Ureter (tissue), 1 donor: ENCODE measurements at regions not wholly inside any gene's neighbourhood (a gene's known extent, or its start where the extent isn't known, plus 50 kb on each side); places are given as distances from the start of the nearest gene placed in this dataset.

Experiments
- DNase-seq: peaks from one replicate; pipeline ENCODE4 v3.0.0-alpha.2; 2020; ENCODE audit warnings: low spot score
- donor health status: DM: yes; HTN: yes; CAD: no.

GRCh38 chr2:8044046-8044594 lies 637.7 kb upstream of the ID2 start:
- no peak for DNase-seq

- no peak for DNase-seq
Measured at GRCh38 chr2:8045081-8045614, 636.7 kb upstream of the ID2 start.

GRCh38 chr2:8046849-8047248 lies 635.0 kb upstream of the ID2 start:
- no peak for DNase-seq

GRCh38 chr2:8049176-8049575 lies 632.7 kb upstream of the ID2 start:
- DNase-seq: no peak

GRCh38 chr2:8049851-8050571 lies 631.8 kb upstream of the ID2 start:
- no peak for DNase-seq

- no peak for DNase-seq
Measured at GRCh38 chr2:8053216-8053615, 628.6 kb upstream of the ID2 start.

GRCh38 chr2:8054070-8054469 lies 627.8 kb upstream of the ID2 start:
- DNase-seq: no peak

GRCh38 chr2:8058652-8059051 lies 623.2 kb upstream of the ID2 start:
- DNase-seq: no peak

- DNase-seq: no peak
Measured at GRCh38 chr2:8059255-8059654, 622.6 kb upstream of the ID2 start.

- DNase-seq: no peak
Measured at GRCh38 chr2:8059794-8060193, 622.1 kb upstream of the ID2 start.

- no peak for DNase-seq
Measured at GRCh38 chr2:8061219-8061618, 620.6 kb upstream of the ID2 start.

- no peak for DNase-seq
Measured at GRCh38 chr2:8064603-8065002, 617.3 kb upstream of the ID2 start.

GRCh38 chr2:8065191-8065590 lies 616.7 kb upstream of the ID2 start:
- no peak for DNase-seq

- DNase-seq: no peak
Measured at GRCh38 chr2:8067784-8068336, 614.0 kb upstream of the ID2 start.

GRCh38 chr2:8072907-8073306 lies 608.9 kb upstream of the ID2 start:
- DNase-seq: no peak

GRCh38 chr2:8073916-8074315 lies 607.9 kb upstream of the ID2 start:
- no peak for DNase-seq

- DNase-seq: no peak
Measured at GRCh38 chr2:8076448-8077342, 605.2 kb upstream of the ID2 start.

GRCh38 chr2:8078705-8079104 lies 603.2 kb upstream of the ID2 start:
- no peak for DNase-seq

GRCh38 chr2:8080063-8080462 lies 601.8 kb upstream of the ID2 start:
- DNase-seq: no peak

GRCh38 chr2:8081130-8081529 lies 600.7 kb upstream of the ID2 start:
- no peak for DNase-seq

- no peak for DNase-seq
Measured at GRCh38 chr2:8082840-8083239, 599.0 kb upstream of the ID2 start.

- DNase-seq: no peak
Measured at GRCh38 chr2:8086357-8086756, 595.5 kb upstream of the ID2 start.
